Tibial artery (tissue), 4 donors: ENCODE measurements at regions not wholly inside any gene's neighbourhood (a gene's known extent, or its start where the extent isn't known, plus 50 kb on each side); places are given as distances from the start of the nearest gene placed in this dataset.

ENCODE experiments used
- DNase-seq, 2 donors: peaks; one replicate each; pipeline ENCODE4 v3.0.0-alpha.2; 2019
- H3K27ac ChIP-seq, 2 donors: fragments of 200-600 bp; sonication (generic) in 1 of 2; 1 replicate in 1 of 2; 2 replicates in 1 of 2; pipeline ENCODE4 v1.5.1; 2018 to 2019; ENCODE audit warnings: mild to moderate bottlenecking in 1 of 2
- H3K27me3 ChIP-seq, 2 donors: fragments of 200-600 bp; sonication (generic) in 1 of 2; one replicate each; pipeline versions ENCODE4 v1.5.1 to v1.6.0; 2016 to 2019
- H3K36me3 ChIP-seq, 3 donors: fragments of 200-600 bp; sonication (generic) in 2 of 3; one replicate each; pipeline ENCODE4 v1.5.1; 2016 to 2019; ENCODE audit warnings: mild to moderate bottlenecking in 2 of 3
- H3K4me1 ChIP-seq, 4 donors: fragments of 200-600 bp; sonication (generic) in 2 of 4; 1 replicate in 3 of 4; 2 replicates in 1 of 4; pipeline ENCODE4 v1.5.1; 2016 to 2019
- H3K4me3 ChIP-seq, 2 donors: fragments of 200-600 bp; sonication (generic) in 1 of 2; 1 replicate in 1 of 2; 2 replicates in 1 of 2; pipeline ENCODE4 v1.5.1; 2018 to 2019; ENCODE audit warnings: mild to moderate bottlenecking in 2 of 2
- H3K9me3 ChIP-seq, 3 donors: fragments of 200-600 bp; sonication (generic) in 1 of 3; one replicate each; pipeline ENCODE4 v1.5.1; 2016 to 2019
- CTCF ChIP-seq, 2 experiments: fragments of 200-600 bp in 1 of 2; fragments of 450-650 bp in 1 of 2; IDR thresholded peaks; one replicate each; pipeline ENCODE4 v1.5.1; 2017 to 2019; ENCODE audit warnings: antibody characterized with exemption in 2 of 2, mild to moderate bottlenecking in 1 of 2, moderate library complexity in 1 of 2
- intact Hi-C: fragments of 100-400 bp; cut with DNase I; formaldehyde crosslinking; loops from one replicate; pipeline ENCODE4 v1.15.0; 2023; ENCODE audit warnings: low total_unique reads

- Histone ChIP-seq H3K27ac (no peak overlapping the region), H3K27me3 (no peaks in the 10 kb centered on the region), H3K36me3 (no peaks in the 10 kb centered on the region), H3K9me3 (no peaks in the 10 kb centered on the region), H3K4me3 (no peak overlapping the region), H3K4me1 (peaks cover 0 to 7% (median 1%) of the 10 kb centered on the region in 4 donors)
- TF ChIP-seq CTCF (IDR thresholded peaks at IDR 0.05), result peak in 1 of 2 experiments; percentile 12
- intact Hi-C loops, result no loop called here
- DNase-seq, result no peak
Observed at GRCh38 chrX:63506320-63506719, 155.2 kb upstream of the SPIN4 start.

GRCh38 chrX:63503541-63503940, 152.4 kb upstream of the SPIN4 start:
- Histone ChIP-seq H3K4me3 (no peak overlapping the region), H3K27ac (no peak overlapping the region), H3K27me3 (no peaks in the 10 kb centered on the region), H3K36me3 (no peaks in the 10 kb centered on the region), H3K9me3 (no peaks in the 10 kb centered on the region), H3K4me1 (peaks cover 0 to 7% (median 0%) of the 10 kb centered on the region in 4 donors)
- intact Hi-C loops, result no loop called here
- TF ChIP-seq CTCF (IDR thresholded peaks at IDR 0.05), result no peak
- DNase-seq, result no peak

GRCh38 chrX:63488546-63489373, 137.6 kb upstream of the SPIN4 start:
- H3K27me3 ChIP-seq, result no peaks in the 10 kb centered on the region
- no peak for TF ChIP-seq CTCF (IDR thresholded peaks at IDR 0.05)
- intact Hi-C loops, result no loop called here
- H3K9me3 ChIP-seq, result no peaks in the 10 kb centered on the region
- H3K36me3 ChIP-seq, result no peaks in the 10 kb centered on the region
- peaks cover 0 to 19% (median 0%) of the 10 kb centered on the region in 4 donors for H3K4me1 ChIP-seq
- no peak for DNase-seq
- H3K4me3 ChIP-seq, result no peak overlapping the region
- H3K27ac ChIP-seq, result no peak overlapping the region

- H3K27me3 ChIP-seq, result no peaks in the 10 kb centered on the region
- H3K9me3 ChIP-seq, result peaks cover 0 to 27% (median 26%) of the 10 kb centered on the region in 3 donors
- H3K4me1 ChIP-seq, result no peaks in the 10 kb centered on the region
- TF ChIP-seq CTCF (IDR thresholded peaks at IDR 0.05), result no peak
- DNase-seq, result no peak
- intact Hi-C loops, result no loop called here
- H3K4me3 ChIP-seq, result no peak overlapping the region
- H3K27ac ChIP-seq, result no peak overlapping the region
- peaks cover 0 to 20% (median 8%) of the 10 kb centered on the region in 3 donors for H3K36me3 ChIP-seq
Observed at GRCh38 chrX:63475200-63475599, 124.1 kb upstream of the SPIN4 start.

GRCh38 chrX:63471004-63471403, 119.9 kb upstream of the SPIN4 start:
- no peak for TF ChIP-seq CTCF (IDR thresholded peaks at IDR 0.05)
- Histone ChIP-seq H3K36me3 (peaks cover 0 to 18% (median 15%) of the 10 kb centered on the region in 3 donors), H3K27ac (no peak overlapping the region), H3K4me3 (no peak overlapping the region), H3K9me3 (peaks cover 0 to 38% (median 33%) of the 10 kb centered on the region in 3 donors), H3K27me3 (no peaks in the 10 kb centered on the region), H3K4me1 (no peaks in the 10 kb centered on the region)
- DNase-seq, result no peak
- intact Hi-C loops, result no loop called here
